Heart left ventricle (tissue), 13 donors: ENCODE measurements at regions not wholly inside any gene's neighbourhood (a gene's known extent, or its start where the extent isn't known, plus 50 kb on each side); places are given as distances from the start of the nearest gene placed in this dataset.

Source experiments
- CTCF ChIP-seq, 12 donors: fragments of 200-600 bp; sonication (generic) in 4 of 12; IDR thresholded peaks; one replicate each; pipeline versions ENCODE4 v1.5.0 to v1.8.0; 2018 to 2022; ENCODE audit warnings: antibody characterized with exemption in 12 of 12, mild to moderate bottlenecking in 5 of 12
- POLR2A ChIP-seq, 2 donors: fragments of 450-650 bp; IDR thresholded peaks; one replicate each; pipeline ENCODE4 v1.6.1; 2017; ENCODE audit warnings: antibody characterized with exemption in 2 of 2, mild to moderate bottlenecking in 2 of 2, moderate library complexity in 2 of 2
- donor health status: ischemic (EF 13 %, LVEDD 7.1; RV severe dilation, severe dysfunction).
- donor health status: DM: no; HTN: yes; CAD: no.
- donor health status: DM: no; HTN: no; CAD: no.
- donor health status: ischemic (EF 25% LVEDD 6.9; RV normal size, moderate dysfunction).
- donor health status: ischemic (EF 25% LVEDD 5.7; RV mildly dilated, moderate dysfunction).
- donor health status: ischemic (EF 35%, LVEDD 5.7; RV mildly dilated, moderate dysfunction).
- donor health status: nonischemic (EF 11% LVEDD 7.7; RV severe dilation, severe dysfunction).
- donor health status: DM: yes; HTN: yes; CAD: no.
- donor health status: PGD.
- donor health status: ischemic (EF 29% LVEDD 5.4; RV normal size, mild dysfunction).
- donor health status: nonischemic (EF 23%, LVEDD 6.1; RV moderate dilation, normal function).

- TF ChIP-seq CTCF (IDR thresholded peaks at IDR 0.05), result no peak
- TF ChIP-seq POLR2A (IDR thresholded peaks at IDR 0.05), result no peak
These were observed 96.3 kb downstream of the BMP2 start for GRCh38 chr20:6863798-6864201.
